Tibial nerve (tissue), 4 donors: ENCODE measurements at regions not wholly inside any gene's neighbourhood (a gene's known extent, or its start where the extent isn't known, plus 50 kb on each side); places are given as distances from the start of the nearest gene placed in this dataset.

Experiments
- DNase-seq, 2 donors: peaks; one replicate each; pipeline ENCODE4 v3.0.0-alpha.2; 2019; ENCODE audit warnings: low spot score in 2 of 2
- H3K27ac ChIP-seq, 4 donors: fragments of 200-600 bp; sonication (generic) in 3 of 4; one replicate each; pipeline ENCODE4 v1.5.1; 2017 to 2019; ENCODE audit warnings: mild to moderate bottlenecking in 1 of 4
- H3K27me3 ChIP-seq, 2 donors: fragments of 200-600 bp; sonication (generic) in 1 of 2; one replicate each; pipeline versions ENCODE4 v1.5.1 to v1.6.0; 2017 to 2019
- H3K36me3 ChIP-seq, 3 donors: fragments of 200-600 bp; sonication (generic); one replicate each; pipeline ENCODE4 v1.5.1; 2018 to 2019
- H3K4me1 ChIP-seq, 4 donors: fragments of 200-600 bp; sonication (generic) in 3 of 4; one replicate each; pipeline ENCODE4 v1.5.1; 2017 to 2019
- H3K4me3 ChIP-seq, 4 donors: fragments of 200-600 bp; sonication (generic) in 3 of 4; one replicate each; pipeline ENCODE4 v1.5.1; 2017 to 2019; ENCODE audit warnings: mild to moderate bottlenecking in 1 of 4, moderate library complexity in 1 of 4
- H3K9me3 ChIP-seq, 4 donors: fragments of 200-600 bp; sonication (generic) in 3 of 4; one replicate each; pipeline ENCODE4 v1.5.1; 2017 to 2019
- EP300 ChIP-seq, 2 donors: sonication (generic); formaldehyde crosslinking; IDR thresholded peaks; one replicate each; pipeline ENCODE4 v1.6.1; 2017; ENCODE audit warnings: antibody characterized with exemption in 2 of 2, mild to moderate bottlenecking in 1 of 2
- POLR2A ChIP-seq, 2 donors: fragments of 450-650 bp; IDR thresholded peaks; one replicate each; pipeline ENCODE4 v1.6.1; 2017; ENCODE audit warnings: antibody characterized with exemption in 2 of 2, mild to moderate bottlenecking in 2 of 2, moderate library complexity in 2 of 2
- WGBS, 2 donors: methylation state at CpG; one replicate each; pipeline ENCODE4 v1.1.5; 2018; 5-methylcytosine and 5-hydroxymethylcytosine counted together
- TF ChIP-seq, protein P1 (sequence below), 5 experiments: fragments of 200-600 bp in 3 of 5; fragments of 450-650 bp in 2 of 5; sonication (generic) in 3 of 5; IDR thresholded peaks; one replicate each; pipeline ENCODE4 v1.5.1; 2016 to 2019; ENCODE audit warnings: antibody characterized with exemption in 5 of 5, mild to moderate bottlenecking in 3 of 5, moderate library complexity in 2 of 5

DNA sequence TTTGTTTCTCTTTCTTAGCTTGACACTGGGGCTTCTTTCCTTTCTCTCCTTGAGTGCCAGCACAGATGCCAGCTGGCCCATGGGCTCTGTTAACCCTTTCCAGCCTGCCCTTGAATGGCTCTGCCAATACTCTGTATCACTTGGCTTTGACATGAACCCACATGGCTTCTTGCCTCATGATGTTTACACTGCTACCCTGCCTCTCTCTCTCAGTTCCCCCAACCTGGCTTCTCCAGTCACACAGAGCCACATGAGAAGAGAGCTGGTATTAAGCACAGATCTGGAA is 262.4 kb downstream of the OMA1 start:
- Histone ChIP-seq H3K36me3 (peaks cover 0 to 13% (median 0%) of the 10 kb centered on the region in 3 donors), H3K27me3 (no peaks in the 10 kb centered on the region), H3K4me3 (no peak overlapping the region), H3K4me1 (no peaks in the 10 kb centered on the region), H3K27ac (no peak overlapping the region), H3K9me3 (no peaks in the 10 kb centered on the region)
- TF ChIP-seq EP300 (IDR thresholded peaks at IDR 0.05) (no peak), POLR2A (IDR thresholded peaks at IDR 0.05) (no peak)
- TF ChIP-seq, protein P1, sequence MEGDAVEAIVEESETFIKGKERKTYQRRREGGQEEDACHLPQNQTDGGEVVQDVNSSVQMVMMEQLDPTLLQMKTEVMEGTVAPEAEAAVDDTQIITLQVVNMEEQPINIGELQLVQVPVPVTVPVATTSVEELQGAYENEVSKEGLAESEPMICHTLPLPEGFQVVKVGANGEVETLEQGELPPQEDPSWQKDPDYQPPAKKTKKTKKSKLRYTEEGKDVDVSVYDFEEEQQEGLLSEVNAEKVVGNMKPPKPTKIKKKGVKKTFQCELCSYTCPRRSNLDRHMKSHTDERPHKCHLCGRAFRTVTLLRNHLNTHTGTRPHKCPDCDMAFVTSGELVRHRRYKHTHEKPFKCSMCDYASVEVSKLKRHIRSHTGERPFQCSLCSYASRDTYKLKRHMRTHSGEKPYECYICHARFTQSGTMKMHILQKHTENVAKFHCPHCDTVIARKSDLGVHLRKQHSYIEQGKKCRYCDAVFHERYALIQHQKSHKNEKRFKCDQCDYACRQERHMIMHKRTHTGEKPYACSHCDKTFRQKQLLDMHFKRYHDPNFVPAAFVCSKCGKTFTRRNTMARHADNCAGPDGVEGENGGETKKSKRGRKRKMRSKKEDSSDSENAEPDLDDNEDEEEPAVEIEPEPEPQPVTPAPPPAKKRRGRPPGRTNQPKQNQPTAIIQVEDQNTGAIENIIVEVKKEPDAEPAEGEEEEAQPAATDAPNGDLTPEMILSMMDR (IDR thresholded peaks at IDR 0.05) = no peak
- DNase-seq = no peak

DNA sequence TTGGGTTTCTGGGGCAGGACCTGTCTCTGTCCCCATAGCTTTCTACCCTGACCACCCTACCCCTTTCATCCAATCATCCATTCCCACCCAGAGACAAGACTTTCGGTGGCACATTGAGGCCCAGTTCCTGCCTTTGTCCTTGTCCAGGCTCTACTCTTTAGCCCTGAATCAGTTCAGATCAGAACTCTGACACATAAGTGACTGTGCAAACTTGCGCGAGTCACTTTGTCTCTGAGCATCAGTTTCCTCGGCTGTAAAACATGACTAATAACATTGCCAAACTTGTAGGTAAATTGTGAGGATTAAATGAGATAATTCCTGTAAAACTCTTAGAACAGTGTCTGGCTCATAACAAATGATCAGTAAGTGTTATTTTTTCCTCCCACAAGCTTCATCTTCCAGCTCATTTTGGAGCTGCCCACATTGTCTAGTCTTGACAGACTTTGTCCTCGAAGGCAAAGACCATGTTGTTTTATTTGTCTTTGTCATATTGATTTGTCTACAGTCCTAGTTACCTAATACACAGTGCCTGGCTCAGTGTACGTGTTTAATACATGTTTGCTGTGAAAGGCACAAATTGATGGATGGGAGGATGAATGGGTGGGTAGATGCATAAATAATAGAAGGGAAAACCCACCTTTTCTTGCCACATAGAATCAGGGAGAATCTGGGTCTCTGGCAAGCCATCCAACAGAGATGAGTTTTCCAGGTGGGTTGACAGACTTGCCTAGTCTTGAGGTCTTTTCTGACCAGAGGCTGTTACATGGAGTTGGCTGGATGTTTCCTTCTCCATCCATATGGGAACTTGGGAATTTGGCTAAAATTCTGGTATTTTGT is 262.9 kb downstream of the OMA1 start:
- H3K36me3 ChIP-seq = peaks cover 0 to 13% (median 0%) of the 10 kb centered on the region in 3 donors
- whole genome bisulfite sequencing, 2 donors = 76 to 79% methylated on average over 6 of the region's 6 CpGs
- TF ChIP-seq, protein P1 (IDR thresholded peaks at IDR 0.05) = no peak
- TF ChIP-seq POLR2A (IDR thresholded peaks at IDR 0.05) = no peak
- no peak for TF ChIP-seq EP300 (IDR thresholded peaks at IDR 0.05)
- no peak for DNase-seq
- no peaks in the 10 kb centered on the region for H3K4me1 ChIP-seq
- no peak overlapping the region for H3K4me3 ChIP-seq
- no peak overlapping the region for H3K27ac ChIP-seq
- H3K9me3 ChIP-seq = no peaks in the 10 kb centered on the region
- no peaks in the 10 kb centered on the region for H3K27me3 ChIP-seq

DNA sequence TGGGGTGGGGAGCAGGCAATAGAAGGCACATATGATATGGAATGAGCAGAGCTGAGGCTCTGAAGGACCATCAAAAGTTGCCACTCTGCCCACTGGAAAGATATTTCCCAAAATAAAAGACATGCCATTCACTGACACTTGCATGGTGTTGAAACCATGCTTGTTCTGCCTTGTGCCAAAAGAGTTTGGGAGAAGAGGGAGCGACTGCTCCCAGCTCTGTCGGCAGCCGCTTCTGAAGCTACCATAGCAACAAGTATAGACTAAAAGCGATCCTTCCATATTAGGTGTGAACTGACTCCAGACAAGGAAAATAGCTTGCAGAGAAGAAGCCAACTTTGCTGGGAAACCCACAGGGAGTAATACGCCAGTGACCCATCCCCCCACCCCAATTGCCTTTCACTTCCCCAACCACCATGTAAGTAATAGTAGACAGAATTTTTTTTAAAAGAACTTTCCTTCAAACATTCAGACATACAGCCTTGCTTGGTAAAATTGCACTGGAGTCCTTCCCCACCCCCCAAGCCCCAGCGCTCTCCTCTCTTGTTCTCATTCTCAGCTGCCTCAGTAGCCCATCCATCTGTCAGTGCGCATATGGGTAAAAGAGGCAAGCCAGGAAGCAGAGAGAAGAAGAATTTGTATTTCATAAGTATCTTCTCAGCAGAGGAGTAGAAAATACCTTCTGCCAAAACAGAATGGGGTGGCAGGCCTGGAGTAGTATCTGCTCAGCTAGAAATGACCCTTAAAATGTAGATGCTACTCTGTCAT is 263.7 kb downstream of the OMA1 start:
- 64 to 71% methylated on average over 7 of the region's 7 CpGs for WGBS, 2 donors
- Histone ChIP-seq H3K27ac (no peak overlapping the region), H3K36me3 (peaks cover 0 to 14% (median 0%) of the 10 kb centered on the region in 3 donors), H3K4me3 (no peak overlapping the region), H3K9me3 (no peaks in the 10 kb centered on the region), H3K4me1 (no peaks in the 10 kb centered on the region), H3K27me3 (no peaks in the 10 kb centered on the region)
- TF ChIP-seq EP300 (IDR thresholded peaks at IDR 0.05) (no peak), POLR2A (IDR thresholded peaks at IDR 0.05) (no peak)
- TF ChIP-seq, protein P1 (IDR thresholded peaks at IDR 0.05) = no peak
- DNase-seq = no peak

- no peak overlapping the region for H3K27ac ChIP-seq
- H3K36me3 ChIP-seq = peaks cover 0 to 8% (median 0%) of the 10 kb centered on the region in 3 donors
- no peak for TF ChIP-seq POLR2A (IDR thresholded peaks at IDR 0.05)
- TF ChIP-seq, protein P1 (IDR thresholded peaks at IDR 0.05) = no peak
- TF ChIP-seq EP300 (IDR thresholded peaks at IDR 0.05) = no peak
- peaks cover 0 to 3% (median 0%) of the 10 kb centered on the region in 4 donors for H3K9me3 ChIP-seq
- WGBS, 2 donors = 48 to 61% methylated on average over 3 of the region's 3 CpGs
- DNase-seq = no peak
- H3K4me3 ChIP-seq = no peak overlapping the region
- no peaks in the 10 kb centered on the region for H3K27me3 ChIP-seq
- no peaks in the 10 kb centered on the region for H3K4me1 ChIP-seq
These were observed 280.3 kb downstream of the OMA1 start for GRCh38 chr1:58266242-58266641.

DNA sequence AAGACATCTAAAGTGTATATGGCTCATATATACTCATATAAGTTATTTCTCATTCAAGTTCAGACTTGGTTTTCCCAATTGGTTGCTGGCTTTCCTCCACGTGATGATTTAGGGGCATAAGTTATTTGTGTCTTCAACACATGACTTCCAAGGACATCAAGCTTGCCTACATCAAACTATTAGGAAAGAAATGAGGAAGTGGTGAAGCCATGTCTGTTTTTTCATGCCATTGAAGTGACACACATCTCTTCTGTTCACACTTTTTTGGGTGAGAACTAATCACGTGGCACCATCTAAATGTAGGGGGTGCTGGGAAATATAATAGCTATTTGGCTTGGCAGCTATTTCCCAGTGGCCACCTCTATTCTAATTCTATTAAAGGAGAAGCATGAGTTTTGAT is 282.1 kb downstream of the OMA1 start:
- Histone ChIP-seq H3K27ac (no peak overlapping the region), H3K36me3 (peaks cover 0 to 8% (median 0%) of the 10 kb centered on the region in 3 donors), H3K9me3 (peaks cover 0 to 3% (median 0%) of the 10 kb centered on the region in 4 donors), H3K27me3 (no peaks in the 10 kb centered on the region), H3K4me3 (no peak overlapping the region), H3K4me1 (no peaks in the 10 kb centered on the region)
- TF ChIP-seq POLR2A (IDR thresholded peaks at IDR 0.05) = no peak
- TF ChIP-seq, protein P1 (IDR thresholded peaks at IDR 0.05) = no peak
- no peak for TF ChIP-seq EP300 (IDR thresholded peaks at IDR 0.05)
- no peak for DNase-seq
- 59 to 63% methylated on average over 2 of the region's 2 CpGs for WGBS, 2 donors
